NT2/D1 (cell line): ENCODE measurements at regions not wholly inside any gene's neighbourhood (a gene's known extent, or its start where the extent isn't known, plus 50 kb on each side); places are given as distances from the start of the nearest gene placed in this dataset.

Experiments used
- DNase-seq: peaks from one replicate; pipeline ENCODE4 v3.0.0-alpha.2; 2011; ENCODE audit warnings: low read depth, low spot score
- H3K27me3 ChIP-seq: 2 replicates; pipeline ENCODE4 v1.6.0; 2011; ENCODE audit warnings: mild to moderate bottlenecking; ENCODE audit not compliant: insufficient read length, insufficient read depth
- H3K36me3 ChIP-seq: 2 replicates; pipeline ENCODE4 v1.6.1; 2011; ENCODE audit warnings: mild to moderate bottlenecking, low read length, mixed read lengths; ENCODE audit not compliant: insufficient read depth, insufficient read length
- H3K4me1 ChIP-seq: 2 replicates; pipeline ENCODE4 v1.5.1; 2011; ENCODE audit not compliant: insufficient read depth, insufficient read length
- H3K4me3 ChIP-seq: 2 replicates; pipeline ENCODE4 v1.5.1; 2011; ENCODE audit warnings: low read depth; ENCODE audit not compliant: insufficient read length
- H3K9ac ChIP-seq: 2 replicates; pipeline ENCODE4 v1.6.0; 2011; ENCODE audit warnings: low read depth; ENCODE audit not compliant: insufficient read length
- H3K9me3 ChIP-seq: 2 replicates; pipeline ENCODE4 v1.5.1; 2011; ENCODE audit warnings: mild to moderate bottlenecking, low read length; ENCODE audit not compliant: insufficient read depth
- SUZ12 ChIP-seq: IDR thresholded peaks from 2 replicates; pipeline ENCODE4 v1.6.1; 2011; ENCODE audit not compliant: insufficient read length, insufficient read depth; ENCODE audit errors: extremely low read depth
- YY1 ChIP-seq: IDR thresholded peaks from 2 replicates; pipeline ENCODE4 v1.6.1; 2011; ENCODE audit not compliant: insufficient read length, insufficient read depth
- ZNF274 ChIP-seq: IDR thresholded peaks from 2 replicates; pipeline ENCODE4 v1.6.1; 2011; ENCODE audit warnings: mild to moderate bottlenecking, low read depth, low read length

- DNase-seq = no peak
- Histone ChIP-seq H3K9ac (no peak overlapping the region), H3K27me3 (no peaks in the 10 kb centered on the region), H3K4me3 (no peak overlapping the region), H3K4me1 (no peaks in the 10 kb centered on the region), H3K36me3 (no peaks in the 10 kb centered on the region), H3K9me3 (no peaks in the 10 kb centered on the region)
- TF ChIP-seq ZNF274 (no peak), YY1 (no peak), SUZ12 (no peak)
These were observed 355.9 kb upstream of the SEL1L start for GRCh38 chr14:81889529-81889928.

- no peaks in the 10 kb centered on the region for H3K27me3 ChIP-seq
- TF ChIP-seq YY1 (no peak), SUZ12 (no peak), ZNF274 (no peak)
- H3K9ac ChIP-seq = no peak overlapping the region
- no peaks in the 10 kb centered on the region for H3K9me3 ChIP-seq
- DNase-seq = no peak
- no peaks in the 10 kb centered on the region for H3K4me1 ChIP-seq
- no peaks in the 10 kb centered on the region for H3K36me3 ChIP-seq
- H3K4me3 ChIP-seq = no peak overlapping the region
These were observed 356.4 kb upstream of the SEL1L start for GRCh38 chr14:81890020-81890419.

GRCh38 chr14:81903477-81903876 lies 369.8 kb upstream of the SEL1L start:
- DNase-seq = no peak

GRCh38 chr14:81927070-81927469 lies 393.4 kb upstream of the SEL1L start:
- Histone ChIP-seq H3K9me3 (no peaks in the 10 kb centered on the region), H3K27me3 (no peaks in the 10 kb centered on the region), H3K9ac (no peak overlapping the region), H3K4me1 (no peaks in the 10 kb centered on the region), H3K4me3 (no peak overlapping the region), H3K36me3 (no peaks in the 10 kb centered on the region)
- TF ChIP-seq ZNF274 (no peak), SUZ12 (no peak), YY1 (no peak)
- DNase-seq = peak; percentile 27

More at GRCh38 chr14:81903477-81903876, 369.8 kb upstream of the SEL1L start:
- TF ChIP-seq YY1 = no peak
- no peak for TF ChIP-seq ZNF274
- TF ChIP-seq SUZ12 = no peak
- Histone ChIP-seq H3K4me3 (no peak overlapping the region), H3K27me3 (no peaks in the 10 kb centered on the region), H3K9ac (no peak overlapping the region), H3K4me1 (no peaks in the 10 kb centered on the region), H3K36me3 (no peaks in the 10 kb centered on the region), H3K9me3 (no peaks in the 10 kb centered on the region; the same call in 1 of the 2 replicates)

- Histone ChIP-seq H3K36me3 (no peaks in the 10 kb centered on the region), H3K9ac (no peak overlapping the region), H3K9me3 (no peaks in the 10 kb centered on the region), H3K4me3 (no peak overlapping the region), H3K4me1 (no peaks in the 10 kb centered on the region), H3K27me3 (no peaks in the 10 kb centered on the region)
- DNase-seq = no peak
- TF ChIP-seq SUZ12 = no peak
- no peak for TF ChIP-seq YY1
- no peak for TF ChIP-seq ZNF274
These were observed 398.2 kb upstream of the SEL1L start for GRCh38 chr14:81931828-81932227.

- Histone ChIP-seq H3K9me3 (no peaks in the 10 kb centered on the region), H3K9ac (no peak overlapping the region), H3K4me1 (no peaks in the 10 kb centered on the region), H3K36me3 (no peaks in the 10 kb centered on the region), H3K27me3 (no peaks in the 10 kb centered on the region), H3K4me3 (no peak overlapping the region)
- DNase-seq = no peak
- TF ChIP-seq SUZ12 (no peak), YY1 (no peak), ZNF274 (no peak)
These were observed 402.7 kb upstream of the SEL1L start for GRCh38 chr14:81936348-81936747.

GRCh38 chr14:81936902-81937301 lies 403.2 kb upstream of the SEL1L start:
- no peak overlapping the region for H3K4me3 ChIP-seq
- H3K36me3 ChIP-seq = no peaks in the 10 kb centered on the region
- no peaks in the 10 kb centered on the region for H3K27me3 ChIP-seq
- DNase-seq = no peak
- H3K9me3 ChIP-seq = no peaks in the 10 kb centered on the region
- no peaks in the 10 kb centered on the region for H3K4me1 ChIP-seq
- TF ChIP-seq SUZ12 (no peak), ZNF274 (no peak), YY1 (no peak)
- no peak overlapping the region for H3K9ac ChIP-seq
